CD4-positive, alpha-beta T cell treated with Interleukin-10 for 1 hour (primary cell): ENCODE measurements at regions not wholly inside any gene's neighbourhood (a gene's known extent, or its start where the extent isn't known, plus 50 kb on each side); places are given as distances from the start of the nearest gene placed in this dataset.
"Not testable (repeated sequence)": the region's sequence is repeated elsewhere in the genome, so short reads cannot be mapped to it uniquely, and the experiment has no call there.

Experiments
- DNase-seq: peaks from one replicate; pipeline ENCODE4 v3.0.0-alpha.2; 2020

- no peak for DNase-seq
These were observed 244.1 kb upstream of the ZNF385D start for GRCh38 chr3:21995079-21995607.

DNA sequence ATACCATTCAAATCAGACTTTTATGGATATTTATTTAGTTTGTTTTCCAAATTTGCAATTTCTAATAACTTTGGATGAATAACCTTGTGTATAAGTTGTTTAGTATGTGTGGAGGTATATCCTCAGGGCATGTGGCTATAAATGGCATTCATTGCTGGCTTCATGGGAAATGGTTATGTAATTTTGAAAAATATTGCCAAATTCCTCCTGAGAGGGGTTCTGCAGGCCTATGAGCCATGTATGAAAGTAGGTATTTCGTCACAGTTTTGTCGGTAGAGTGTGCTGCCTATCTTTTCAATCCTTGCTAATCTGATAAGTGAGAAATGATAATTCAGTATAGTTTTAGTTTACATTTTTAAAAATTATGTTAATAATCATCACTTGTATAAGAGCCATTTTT is 256.4 kb upstream of the ZNF385D start:
- DNase-seq = no peak

GRCh38 chr3:22010997-22011396 is 260.0 kb upstream of the ZNF385D start:
- DNase-seq = no peak

DNA sequence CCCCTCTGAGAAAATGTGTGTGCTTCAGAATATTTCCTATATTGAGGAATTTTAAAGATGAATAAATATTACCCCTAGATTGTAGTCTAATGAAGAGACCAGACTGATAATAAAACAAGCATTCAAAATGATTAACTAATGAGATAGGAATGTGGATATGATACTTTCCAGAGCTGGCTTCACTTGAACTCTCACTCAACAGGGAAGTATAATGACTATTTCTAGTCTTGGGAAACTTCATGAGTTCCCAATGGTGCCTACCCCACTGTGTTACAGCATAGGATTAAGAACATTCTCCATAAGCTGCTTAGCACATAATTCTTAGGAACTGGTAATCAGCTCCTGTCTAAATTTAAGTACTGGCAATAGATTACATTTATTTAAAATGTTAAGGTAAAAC is 261.5 kb upstream of the ZNF385D start:
- no peak for DNase-seq

GRCh38 chr3:22013641-22014040 is 262.6 kb upstream of the ZNF385D start:
- no peak for DNase-seq

DNA sequence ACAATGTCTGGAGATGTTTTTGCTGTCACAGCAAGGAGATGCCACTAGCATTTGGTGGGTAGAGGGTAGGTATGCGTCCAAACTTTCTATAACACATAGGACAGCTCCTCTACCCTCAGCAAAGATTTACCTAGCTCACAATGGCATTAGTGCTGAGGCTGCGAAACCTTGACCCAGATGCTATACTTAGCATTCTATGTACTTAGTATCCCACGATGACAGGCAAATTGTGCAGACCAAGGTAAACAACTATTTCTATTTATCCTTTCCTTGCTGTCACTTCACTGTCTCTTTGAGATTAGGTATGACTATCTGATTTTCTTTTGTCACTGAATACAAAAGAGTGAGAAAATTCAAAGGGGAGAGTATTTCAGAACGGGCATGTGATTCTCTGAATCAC is 265.2 kb upstream of the ZNF385D start:
- DNase-seq = no peak

- DNase-seq = not testable (repeated sequence)
These were observed 273.6 kb upstream of the ZNF385D start for GRCh38 chr3:22024638-22025037.

GRCh38 chr3:22029480-22029879 is 278.5 kb upstream of the ZNF385D start:
- no peak for DNase-seq

DNA sequence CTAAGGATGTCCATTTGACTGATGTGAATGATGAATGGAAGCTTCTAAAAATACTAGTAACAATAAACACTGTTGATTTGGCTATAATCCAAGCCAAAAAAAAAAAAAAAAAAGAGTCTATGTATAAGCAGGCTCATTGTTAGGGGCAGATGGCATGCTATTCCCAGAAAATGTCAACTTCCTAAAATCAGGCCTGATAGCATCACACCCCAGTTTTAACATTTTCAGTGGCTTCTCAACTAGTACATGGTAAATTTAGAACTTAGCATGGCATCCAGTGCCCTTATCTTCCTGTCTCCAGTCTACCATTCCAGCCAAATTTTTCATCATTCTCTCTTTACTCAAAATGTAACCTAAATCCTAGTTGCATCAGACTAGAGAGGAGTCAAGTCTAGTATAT is 288.2 kb upstream of the ZNF385D start:
- DNase-seq = no peak

DNA sequence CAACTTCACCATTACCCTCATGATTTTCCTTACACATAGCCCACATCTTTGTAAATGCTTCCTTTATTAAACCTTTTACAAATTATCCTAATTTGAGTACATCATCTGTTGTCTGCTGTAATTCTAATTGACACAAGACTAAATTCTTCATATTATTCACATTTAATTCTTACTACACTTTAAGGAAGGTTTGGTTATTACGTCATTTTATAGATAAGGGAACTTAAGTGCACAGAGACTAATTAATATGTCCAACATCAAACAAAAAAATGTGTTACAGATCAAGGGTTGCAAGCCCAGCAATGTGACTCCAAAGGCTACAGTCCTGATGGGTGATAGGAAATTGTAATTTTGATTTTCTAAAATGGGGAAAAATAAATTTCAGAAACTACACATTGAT is 289.1 kb upstream of the ZNF385D start:
- no peak for DNase-seq

- no peak for DNase-seq
These were observed 294.9 kb upstream of the ZNF385D start for GRCh38 chr3:22045882-22046281.

DNA sequence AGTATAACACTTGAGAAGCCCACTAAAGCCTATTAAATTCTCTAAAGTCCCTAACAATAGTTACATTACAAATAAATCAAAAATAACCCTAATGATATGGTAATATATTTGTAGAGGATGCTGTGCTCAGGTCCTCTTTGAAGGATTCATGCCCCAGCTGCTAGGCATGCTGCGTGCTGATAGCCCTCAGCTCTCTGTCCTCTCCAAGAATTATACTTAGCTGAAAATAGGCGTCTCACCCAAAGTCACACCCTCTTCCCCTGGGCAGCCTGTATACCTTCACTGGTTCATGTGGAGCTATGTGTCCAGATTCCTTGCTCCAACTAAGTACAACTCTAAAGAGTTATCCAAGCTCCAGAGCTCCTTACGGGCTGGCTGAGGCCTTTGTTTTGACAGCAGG is 312.5 kb upstream of the ZNF385D start:
- DNase-seq = no peak

- DNase-seq = no peak
These were observed 317.6 kb upstream of the ZNF385D start for GRCh38 chr3:22068619-22069018.

DNA sequence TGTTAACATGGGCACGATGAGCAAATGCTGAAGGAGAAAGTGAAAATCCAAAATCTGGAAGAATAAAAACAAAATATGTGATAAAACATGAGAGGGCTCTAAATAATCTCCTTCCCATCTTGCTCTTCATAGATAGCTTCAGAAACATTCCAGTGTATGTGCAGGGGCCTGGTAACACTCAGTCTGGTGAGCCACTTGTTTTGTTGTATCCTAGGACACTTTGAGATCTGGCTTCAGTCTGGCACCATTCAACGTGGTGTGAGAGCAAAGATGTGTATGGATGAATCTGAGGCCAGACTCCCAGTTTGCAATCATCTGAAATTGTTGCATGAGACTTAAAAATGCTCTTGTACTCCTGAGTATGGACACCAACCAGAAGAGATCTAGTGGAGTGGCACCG is 337.2 kb upstream of the ZNF385D start:
- no peak for DNase-seq

DNA sequence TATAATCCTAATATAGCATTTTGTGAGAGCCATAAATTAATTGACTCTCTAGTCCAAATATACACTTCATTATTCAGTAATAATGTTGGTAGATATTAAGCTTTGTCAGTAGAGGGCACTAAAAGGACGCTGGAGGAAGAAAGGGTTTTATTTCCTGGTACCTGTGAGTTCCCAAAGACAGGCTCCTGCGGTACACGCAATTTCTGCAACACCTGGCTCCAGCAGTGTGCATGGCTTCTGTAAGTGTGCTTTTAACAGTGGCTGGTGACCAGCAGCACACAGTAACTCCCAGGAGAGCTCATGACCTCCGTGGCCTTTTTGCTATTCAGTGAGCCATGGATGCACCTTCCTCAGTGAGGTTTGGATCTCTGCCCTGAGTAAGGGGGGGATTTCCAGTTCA is 338.3 kb upstream of the ZNF385D start:
- DNase-seq = no peak

GRCh38 chr3:22091329-22091728 is 340.3 kb upstream of the ZNF385D start:
- DNase-seq = no peak

- DNase-seq = no peak
These were observed 347.0 kb upstream of the ZNF385D start for GRCh38 chr3:22098021-22098420.

- DNase-seq = no peak
These were observed 350.3 kb upstream of the ZNF385D start for GRCh38 chr3:22101351-22101750.

DNA sequence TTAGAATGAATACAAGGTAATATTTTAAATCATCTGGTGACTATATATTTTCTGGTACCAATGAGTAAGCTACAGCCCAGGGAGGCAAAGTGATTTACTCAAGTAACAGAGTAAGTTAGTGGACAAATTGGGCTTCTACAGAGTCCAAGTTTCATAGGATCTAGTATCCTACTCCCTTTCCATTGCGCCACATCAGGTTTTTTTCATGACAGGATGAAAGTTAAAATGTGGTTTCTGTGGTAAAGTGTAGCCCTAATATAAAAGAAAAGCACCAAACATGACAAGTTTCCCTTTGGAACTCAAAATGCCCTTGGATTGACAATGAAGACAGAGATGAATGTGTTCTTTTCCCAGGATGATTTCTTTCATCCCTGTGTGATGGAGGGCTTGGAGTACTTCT is 350.8 kb upstream of the ZNF385D start:
- DNase-seq = no peak

- no peak for DNase-seq
These were observed 352.4 kb upstream of the ZNF385D start for GRCh38 chr3:22103423-22103822.

DNA sequence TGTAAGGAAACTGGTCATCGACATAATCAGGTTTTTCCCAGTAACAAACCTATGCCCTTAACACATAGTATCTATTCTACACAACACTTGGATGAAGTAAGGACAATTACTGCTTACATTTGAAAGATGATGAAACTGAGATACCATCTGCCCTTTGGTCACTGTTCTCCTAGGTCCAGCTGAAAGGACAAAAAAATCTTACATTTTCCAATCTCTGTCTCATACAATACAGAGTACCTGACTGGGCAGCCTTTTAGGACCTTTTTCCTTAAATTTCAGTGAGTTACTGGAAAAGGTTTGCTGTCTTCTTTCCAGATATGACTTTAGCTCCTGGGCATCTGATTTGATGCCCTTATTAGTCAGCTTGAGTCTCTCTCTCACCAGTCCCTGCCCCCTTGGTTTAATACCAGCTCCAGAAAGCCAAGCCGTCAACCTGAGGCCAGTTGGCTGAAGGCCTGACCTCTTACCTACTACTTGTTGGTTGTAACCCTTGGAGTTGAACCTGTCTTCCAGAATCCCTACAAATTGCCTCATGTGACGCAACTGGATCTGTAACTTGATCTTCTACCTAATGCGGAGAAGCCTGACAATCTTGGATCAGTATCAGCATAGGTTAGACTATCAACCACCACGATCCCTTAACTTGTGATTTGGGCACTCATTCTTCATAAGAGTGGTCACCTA is 355.3 kb upstream of the ZNF385D start:
- no peak for DNase-seq

GRCh38 chr3:22111226-22111625 is 360.2 kb upstream of the ZNF385D start:
- DNase-seq = no peak

DNA sequence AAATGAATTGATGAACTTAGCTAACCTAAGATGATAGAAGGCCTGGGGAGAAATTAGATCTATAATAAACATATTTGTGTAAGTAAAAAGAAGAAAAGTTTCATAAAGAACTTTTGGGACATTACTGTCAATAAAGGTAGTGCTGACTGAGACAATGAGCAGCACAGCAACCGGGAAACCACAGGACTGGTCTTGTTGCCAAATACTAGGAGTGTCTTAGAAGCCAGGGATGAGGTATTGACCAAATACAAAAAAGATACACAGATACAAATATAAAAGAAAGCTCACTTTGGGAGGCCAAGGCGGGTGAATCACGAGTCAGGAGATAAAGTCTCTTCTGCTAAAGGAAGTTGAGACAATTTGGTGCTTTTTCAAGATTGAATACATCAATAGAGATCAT is 362.4 kb upstream of the ZNF385D start:
- DNase-seq = no peak

GRCh38 chr3:22115581-22115980 is 364.6 kb upstream of the ZNF385D start:
- DNase-seq = no peak

- no peak for DNase-seq
These were observed 366.1 kb upstream of the ZNF385D start for GRCh38 chr3:22117091-22117490.
